HG03025 (cell line): ENCODE measurements at regions not wholly inside any gene's neighbourhood (a gene's known extent, or its start where the extent isn't known, plus 50 kb on each side); places are given as distances from the start of the nearest gene placed in this dataset.

ENCODE experiments used
- ATAC-seq: cut with Tn5 transposase; IDR thresholded peaks from one replicate; pipeline ENCODE4 v1.9.1; 2021; ENCODE audit warnings: mild to moderate bottlenecking, moderate library complexity; ENCODE audit not compliant: unreplicated experiment, low FRiP score

DNA sequence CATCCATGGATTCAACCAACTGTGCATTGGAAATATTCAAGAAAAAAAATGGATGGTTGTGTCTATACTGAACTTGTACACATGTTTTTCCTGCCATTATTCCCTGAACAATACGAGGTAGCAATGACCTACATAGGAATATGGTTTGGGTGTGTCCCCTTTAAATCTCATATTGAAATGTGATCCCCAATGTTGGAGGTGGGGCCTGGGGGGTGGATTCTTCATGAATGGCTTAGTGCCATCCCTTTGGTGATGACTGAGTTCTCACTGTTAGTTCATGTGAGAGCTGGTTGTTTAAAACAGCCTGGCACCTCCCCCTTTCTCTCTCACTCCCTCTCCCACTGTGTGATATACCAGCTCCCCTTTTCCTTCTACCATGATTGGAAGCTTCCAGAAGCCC lies 139.8 kb upstream of the BACH2 start:
- no peak for ATAC-seq

DNA sequence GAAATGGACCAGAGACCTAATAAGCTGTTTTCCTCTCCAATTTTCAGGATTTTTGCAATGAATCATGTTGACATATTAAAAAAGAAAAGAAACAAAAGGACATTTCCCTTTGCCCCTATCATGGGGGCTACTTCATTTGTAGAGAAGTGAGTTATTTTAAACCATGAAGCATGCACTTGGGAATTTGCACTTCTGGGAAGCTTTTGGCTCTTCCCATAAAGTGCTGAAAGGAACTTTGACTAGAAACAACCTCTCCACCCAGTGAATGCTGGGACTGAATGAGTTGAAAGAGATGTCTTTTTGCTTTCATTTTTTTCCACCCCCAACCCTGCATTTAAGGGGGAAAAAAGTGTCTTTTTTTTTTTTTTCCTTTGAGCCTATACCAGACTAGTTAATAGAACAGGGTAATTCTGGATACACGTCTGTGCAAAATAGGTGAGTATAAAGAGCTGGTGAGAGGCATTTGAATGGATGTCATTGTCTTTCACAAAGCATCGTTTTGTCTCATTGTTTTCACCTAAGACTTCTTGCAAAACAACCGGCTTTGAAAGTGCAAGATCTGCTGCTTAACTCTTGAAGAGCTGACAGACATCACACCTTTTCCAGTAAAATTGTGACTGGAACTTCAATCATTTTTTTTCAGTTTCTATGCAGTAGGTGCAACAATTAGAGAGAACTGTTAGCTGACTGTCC lies 138.7 kb upstream of the BACH2 start:
- ATAC-seq = no peak

DNA sequence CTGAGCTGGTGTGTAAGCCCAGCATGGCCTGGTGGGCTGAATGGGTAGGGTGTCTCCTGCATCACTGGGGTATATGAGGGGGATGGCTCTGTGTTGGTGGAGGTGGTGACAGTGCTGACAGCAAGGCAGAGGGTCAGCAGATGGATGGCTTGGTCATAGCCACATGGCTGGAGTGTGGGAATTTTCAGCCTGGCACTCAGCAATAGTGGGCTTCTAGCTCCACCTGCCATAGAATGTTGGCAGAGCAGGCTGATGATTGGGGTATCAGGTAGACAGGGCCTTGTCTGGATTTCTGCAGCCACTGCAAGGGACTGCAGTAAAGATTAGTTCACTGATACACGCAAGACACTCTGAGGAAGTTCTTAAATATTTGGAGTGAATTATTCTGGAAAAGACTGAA lies 137.5 kb upstream of the BACH2 start:
- ATAC-seq = no peak

- no peak for ATAC-seq
Observed at GRCh38 chr6:90432937-90433336, 136.3 kb upstream of the BACH2 start.

DNA sequence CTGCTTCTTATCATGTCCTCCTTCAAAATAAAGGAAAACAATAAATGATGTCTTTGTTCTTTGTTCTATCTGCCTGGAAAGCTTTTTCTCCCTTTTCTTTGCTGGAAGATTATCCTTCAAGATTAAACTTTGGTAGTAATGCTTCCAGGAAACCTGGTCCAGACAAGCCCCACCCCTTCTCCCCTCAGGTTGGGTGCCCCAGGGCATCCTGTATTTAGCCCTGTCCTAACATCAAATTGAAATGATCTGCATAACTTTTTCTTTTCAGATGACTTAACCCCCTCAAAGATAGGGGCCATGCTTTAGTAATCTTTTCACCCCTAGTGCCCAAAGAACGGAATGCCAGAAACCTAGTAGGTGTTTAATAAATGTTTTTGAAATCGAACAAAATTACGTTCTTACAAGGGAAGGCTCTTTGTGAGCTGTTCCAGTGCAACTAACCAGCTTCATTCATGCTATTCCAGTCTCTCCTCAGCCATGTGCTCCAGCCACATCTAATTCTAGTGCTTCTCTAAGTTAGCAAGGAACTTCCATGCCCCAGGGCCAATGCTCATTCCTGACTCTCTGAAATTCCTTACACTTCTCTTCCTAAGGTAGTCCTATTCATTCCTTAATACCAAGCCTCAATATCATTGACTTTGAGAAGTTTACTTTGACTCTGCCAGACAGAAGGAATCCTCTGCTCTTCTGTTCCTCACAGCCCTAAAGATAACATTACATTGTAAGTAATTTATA lies 135.6 kb upstream of the BACH2 start:
- no peak for ATAC-seq

GRCh38 chr6:90431576-90431975 lies 134.9 kb upstream of the BACH2 start:
- ATAC-seq = no peak

- no peak for ATAC-seq
Observed at GRCh38 chr6:90429713-90430112, 133.1 kb upstream of the BACH2 start.

DNA sequence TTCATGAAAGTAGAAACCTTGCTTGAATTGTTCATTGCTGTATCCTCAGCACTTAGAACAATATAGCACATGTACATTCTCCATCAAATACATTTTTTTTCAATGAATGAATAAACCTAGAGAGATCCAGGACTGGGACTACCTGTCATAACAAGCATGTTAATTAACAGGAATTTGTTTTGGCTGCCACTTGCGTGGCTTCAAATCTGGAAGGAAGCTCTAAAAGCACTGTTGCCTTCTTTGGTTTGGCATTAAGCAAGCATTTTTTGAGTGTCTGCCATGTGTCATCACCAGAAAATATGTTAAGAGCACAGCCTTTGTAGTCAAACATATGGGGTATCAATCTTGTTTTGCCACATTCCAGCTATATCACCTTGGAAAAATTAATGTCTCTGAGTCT lies 131.9 kb upstream of the BACH2 start:
- no peak for ATAC-seq

- peak; percentile 99 for ATAC-seq
Observed at GRCh38 chr6:90425161-90425641, 128.6 kb upstream of the BACH2 start.

GRCh38 chr6:90424580-90424979 lies 127.9 kb upstream of the BACH2 start:
- ATAC-seq = no peak

DNA sequence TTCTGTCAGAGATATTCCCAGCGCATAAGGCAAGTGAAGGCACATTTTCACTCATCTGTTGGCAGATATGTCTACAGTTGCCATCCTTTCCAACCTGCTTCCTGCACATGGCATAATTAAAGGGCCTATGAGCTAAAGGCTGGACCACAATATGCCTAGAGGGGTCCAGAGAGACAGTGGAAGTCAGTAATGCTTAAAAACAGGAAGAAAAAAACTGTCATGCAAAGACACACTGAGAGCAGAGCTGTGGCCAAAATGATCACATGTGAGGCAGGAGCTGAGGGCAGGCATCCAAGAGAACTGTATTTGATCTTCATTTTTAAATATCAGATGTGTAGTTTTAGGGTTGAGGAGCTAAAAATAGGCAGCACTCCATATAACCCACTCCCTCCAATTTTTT lies 125.0 kb upstream of the BACH2 start:
- no peak for ATAC-seq

- ATAC-seq = no peak
Observed at GRCh38 chr6:90420500-90420899, 123.9 kb upstream of the BACH2 start.

- no peak for ATAC-seq
Observed at GRCh38 chr6:90417385-90417784, 120.7 kb upstream of the BACH2 start.

GRCh38 chr6:90416322-90416721 lies 119.7 kb upstream of the BACH2 start:
- ATAC-seq = no peak

- ATAC-seq = no peak
Observed at GRCh38 chr6:90415178-90415577, 118.5 kb upstream of the BACH2 start.

GRCh38 chr6:90414352-90414751 lies 117.7 kb upstream of the BACH2 start:
- no peak for ATAC-seq

DNA sequence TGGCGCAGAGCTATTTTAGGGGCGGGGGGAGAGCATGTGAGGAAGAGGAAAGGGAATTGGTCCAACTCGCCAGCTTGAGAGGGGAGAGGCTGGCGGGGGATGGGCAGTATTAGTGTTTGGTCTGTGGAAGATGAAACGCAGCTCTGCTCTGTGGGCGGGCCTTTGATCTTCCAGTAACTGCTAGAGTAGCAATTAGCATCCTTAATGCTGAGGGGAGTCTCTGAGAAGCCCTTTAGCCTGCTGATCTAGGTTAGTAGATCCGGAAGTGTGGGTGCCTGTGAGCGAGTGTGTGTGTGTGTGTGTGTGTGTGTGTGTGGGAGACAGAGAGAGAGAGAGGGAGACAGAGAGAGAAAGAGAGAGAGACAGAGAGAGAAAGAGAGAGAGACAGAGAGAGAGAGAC lies 117.2 kb upstream of the BACH2 start:
- ATAC-seq = no peak

DNA sequence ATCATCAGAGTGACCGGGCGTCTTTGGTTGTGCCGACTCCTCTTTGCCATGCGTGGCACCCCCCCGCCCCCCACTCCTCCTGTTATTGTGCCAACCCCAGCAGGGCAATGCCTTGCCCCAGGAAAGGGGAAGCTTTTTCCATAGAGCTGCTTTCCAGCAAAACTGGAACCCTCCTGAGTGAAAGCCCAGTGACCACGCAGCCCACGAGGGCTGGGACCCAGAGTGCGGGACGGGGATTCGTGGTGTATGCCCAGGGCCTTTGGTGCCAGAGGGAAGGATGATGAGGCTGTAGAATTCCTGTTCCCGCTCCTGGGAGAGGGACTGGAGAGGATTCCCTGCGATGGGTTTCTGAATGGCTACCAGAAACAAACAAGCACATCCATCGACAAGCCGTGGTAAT lies 116.8 kb upstream of the BACH2 start:
- no peak for ATAC-seq

GRCh38 chr6:90412538-90413369 lies 116.1 kb upstream of the BACH2 start:
- no peak for ATAC-seq

- peak; percentile 89 for ATAC-seq
Observed at GRCh38 chr6:90411292-90411781, 114.7 kb upstream of the BACH2 start.

DNA sequence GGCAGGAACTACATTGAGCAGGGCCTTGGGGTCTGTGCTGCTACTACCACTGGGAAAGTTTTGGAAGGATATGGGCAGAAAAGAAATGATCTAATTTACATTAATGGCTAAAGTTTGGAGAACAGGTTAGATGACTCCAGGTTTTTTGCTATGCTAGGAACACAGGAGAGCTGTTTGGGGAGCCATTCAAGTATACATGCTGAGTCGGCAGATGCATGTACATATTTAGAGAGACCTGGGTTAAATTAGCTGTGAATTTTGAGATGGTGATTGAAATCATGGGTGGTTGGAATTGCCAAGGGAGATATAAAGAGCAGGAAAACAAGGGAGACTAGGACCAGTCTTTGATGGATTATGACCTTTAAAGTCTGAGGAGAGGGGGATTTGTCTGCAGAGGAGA lies 113.1 kb upstream of the BACH2 start:
- no peak for ATAC-seq
